ENCODE measurements at regions not wholly inside any gene's neighbourhood (a gene's known extent, or its start where the extent isn't known, plus 50 kb on each side); places are given as distances from the start of the nearest gene placed in this dataset.
"Not testable (repeated sequence)": the region's sequence is repeated elsewhere in the genome, so short reads cannot be mapped to it uniquely, and the experiment has no call there.

DNA sequence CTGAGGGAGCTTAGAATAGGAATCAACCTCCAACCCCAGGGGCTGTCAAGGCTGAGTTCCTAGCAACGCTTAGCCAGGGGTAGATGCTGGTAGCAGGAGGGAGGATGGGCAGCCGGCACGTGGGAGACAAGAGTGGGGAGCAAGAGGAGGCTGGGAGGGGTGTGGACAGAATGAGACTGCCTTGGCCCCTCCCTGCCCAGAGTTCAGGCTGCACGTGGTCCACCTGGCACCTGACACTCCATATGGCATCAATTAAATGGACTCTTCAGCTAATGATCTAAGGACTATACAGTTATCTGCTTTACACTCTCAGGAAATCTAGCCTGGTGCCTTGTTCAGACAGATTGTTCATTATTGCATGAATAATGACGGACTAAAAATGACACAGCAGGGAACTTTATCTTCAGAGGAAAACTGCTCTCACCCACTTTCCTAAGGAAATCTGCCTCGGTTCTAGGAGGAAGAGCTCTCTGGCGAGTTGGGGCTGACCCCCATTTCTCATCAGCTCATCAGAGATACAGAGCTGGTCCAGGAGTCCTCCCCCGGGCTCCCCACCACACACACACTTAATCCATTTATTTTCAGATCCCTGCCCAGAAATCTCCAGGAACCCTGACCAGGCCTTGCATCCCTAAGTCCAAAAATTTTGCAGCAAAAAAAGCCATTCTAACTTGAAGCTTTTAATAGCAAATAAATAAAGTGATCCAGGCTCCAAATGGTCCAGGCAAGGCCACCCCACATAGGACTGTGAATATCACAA, 102.1 kb upstream of the CDC42EP3 start:
- no peaks in the 10 kb centered on the region for H4K20me1 ChIP-seq (ENCODE audit: control insufficient read depth, extremely low read depth, insufficient read depth, low read length)
- H3K27me3 ChIP-seq (ENCODE audit: control insufficient read depth, insufficient read depth, low read length), result no peaks in the 10 kb centered on the region
- H3K9me3 ChIP-seq (ENCODE audit: control insufficient read depth, insufficient read depth, low read depth, low read length), result no peaks in the 10 kb centered on the region
- H3K27ac ChIP-seq (ENCODE audit: insufficient read depth, low read length), result no peak overlapping the region
- no peak for DNase-seq (ENCODE audit: low read depth in 2 of 2)
- no peak overlapping the region for H3K4me3 ChIP-seq (replicated peaks in 1 of 4; ENCODE audit: control extremely low read depth in 1 of 4, insufficient read depth in 1 of 4, low read depth in 3 of 4, low read length in 4 of 4)
- no peak overlapping the region for H2AFZ ChIP-seq (ENCODE audit: low read length)
- TF ChIP-seq, protein P1, sequence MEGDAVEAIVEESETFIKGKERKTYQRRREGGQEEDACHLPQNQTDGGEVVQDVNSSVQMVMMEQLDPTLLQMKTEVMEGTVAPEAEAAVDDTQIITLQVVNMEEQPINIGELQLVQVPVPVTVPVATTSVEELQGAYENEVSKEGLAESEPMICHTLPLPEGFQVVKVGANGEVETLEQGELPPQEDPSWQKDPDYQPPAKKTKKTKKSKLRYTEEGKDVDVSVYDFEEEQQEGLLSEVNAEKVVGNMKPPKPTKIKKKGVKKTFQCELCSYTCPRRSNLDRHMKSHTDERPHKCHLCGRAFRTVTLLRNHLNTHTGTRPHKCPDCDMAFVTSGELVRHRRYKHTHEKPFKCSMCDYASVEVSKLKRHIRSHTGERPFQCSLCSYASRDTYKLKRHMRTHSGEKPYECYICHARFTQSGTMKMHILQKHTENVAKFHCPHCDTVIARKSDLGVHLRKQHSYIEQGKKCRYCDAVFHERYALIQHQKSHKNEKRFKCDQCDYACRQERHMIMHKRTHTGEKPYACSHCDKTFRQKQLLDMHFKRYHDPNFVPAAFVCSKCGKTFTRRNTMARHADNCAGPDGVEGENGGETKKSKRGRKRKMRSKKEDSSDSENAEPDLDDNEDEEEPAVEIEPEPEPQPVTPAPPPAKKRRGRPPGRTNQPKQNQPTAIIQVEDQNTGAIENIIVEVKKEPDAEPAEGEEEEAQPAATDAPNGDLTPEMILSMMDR (conservative IDR thresholded peaks at IDR 0.05 in 1 of 2, IDR thresholded peaks at IDR 0.05 in 1 of 2; ENCODE audit: low read depth in 1 of 2, low read length in 2 of 2), result no peak
- no peak for TF ChIP-seq EZH2 (IDR thresholded peaks at IDR 0.05; ENCODE audit: low read length, missing control alignments)
- H3K4me2 ChIP-seq (ENCODE audit: extremely low read depth, insufficient read depth, low read length), result no peak overlapping the region
- no peaks in the 10 kb centered on the region for H3K79me2 ChIP-seq (ENCODE audit: control insufficient read depth, insufficient read depth, low read length)
- peaks cover 34% of the 10 kb centered on the region for H3K4me1 ChIP-seq (ENCODE audit: control insufficient read depth, extremely low read depth, insufficient read depth, low read length)
- no peak overlapping the region for H3K9ac ChIP-seq (ENCODE audit: insufficient read depth, low read length)
- H3K36me3 ChIP-seq (ENCODE audit: control insufficient read depth, insufficient read depth, low read length), result no peaks in the 10 kb centered on the region

DNA sequence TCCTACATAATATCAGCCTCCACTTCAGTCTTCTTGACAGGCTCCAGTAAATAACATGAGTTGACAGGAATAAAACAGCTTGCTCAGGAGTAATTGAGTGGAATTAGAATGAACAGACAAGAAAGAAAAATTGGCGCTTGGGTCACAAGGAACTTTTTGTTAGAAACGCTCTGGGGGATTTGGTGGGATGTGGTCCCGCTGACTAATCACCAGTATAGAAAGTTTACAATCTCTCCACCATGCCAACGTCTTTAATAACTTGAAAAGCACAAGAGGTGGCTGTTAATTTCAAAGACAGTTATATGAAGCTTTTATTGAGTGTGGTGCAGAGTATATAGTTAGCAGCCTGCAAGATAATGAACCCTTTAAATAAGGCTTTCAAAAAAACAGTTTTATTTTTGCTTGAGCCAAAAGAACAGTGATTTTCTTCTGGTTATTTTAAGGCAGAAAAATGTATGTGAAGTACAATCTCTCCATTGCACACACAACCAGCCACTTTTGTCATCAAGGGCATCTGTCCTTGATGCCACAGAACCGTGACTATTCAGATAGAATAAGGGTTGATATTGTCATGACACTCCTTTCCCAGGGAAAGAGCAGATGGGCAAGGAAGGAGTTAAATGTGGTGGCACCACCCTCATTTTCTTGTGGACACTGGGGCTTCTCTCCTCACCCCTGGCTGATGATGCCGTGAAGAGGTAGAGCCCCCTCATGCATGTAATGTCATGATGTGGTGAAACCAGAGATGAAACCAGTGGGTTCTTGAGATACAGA, 102.9 kb upstream of the CDC42EP3 start:
- not testable (repeated sequence) for H3K9me3 ChIP-seq (ENCODE audit: control insufficient read depth, insufficient read depth, low read depth, low read length)

DNA sequence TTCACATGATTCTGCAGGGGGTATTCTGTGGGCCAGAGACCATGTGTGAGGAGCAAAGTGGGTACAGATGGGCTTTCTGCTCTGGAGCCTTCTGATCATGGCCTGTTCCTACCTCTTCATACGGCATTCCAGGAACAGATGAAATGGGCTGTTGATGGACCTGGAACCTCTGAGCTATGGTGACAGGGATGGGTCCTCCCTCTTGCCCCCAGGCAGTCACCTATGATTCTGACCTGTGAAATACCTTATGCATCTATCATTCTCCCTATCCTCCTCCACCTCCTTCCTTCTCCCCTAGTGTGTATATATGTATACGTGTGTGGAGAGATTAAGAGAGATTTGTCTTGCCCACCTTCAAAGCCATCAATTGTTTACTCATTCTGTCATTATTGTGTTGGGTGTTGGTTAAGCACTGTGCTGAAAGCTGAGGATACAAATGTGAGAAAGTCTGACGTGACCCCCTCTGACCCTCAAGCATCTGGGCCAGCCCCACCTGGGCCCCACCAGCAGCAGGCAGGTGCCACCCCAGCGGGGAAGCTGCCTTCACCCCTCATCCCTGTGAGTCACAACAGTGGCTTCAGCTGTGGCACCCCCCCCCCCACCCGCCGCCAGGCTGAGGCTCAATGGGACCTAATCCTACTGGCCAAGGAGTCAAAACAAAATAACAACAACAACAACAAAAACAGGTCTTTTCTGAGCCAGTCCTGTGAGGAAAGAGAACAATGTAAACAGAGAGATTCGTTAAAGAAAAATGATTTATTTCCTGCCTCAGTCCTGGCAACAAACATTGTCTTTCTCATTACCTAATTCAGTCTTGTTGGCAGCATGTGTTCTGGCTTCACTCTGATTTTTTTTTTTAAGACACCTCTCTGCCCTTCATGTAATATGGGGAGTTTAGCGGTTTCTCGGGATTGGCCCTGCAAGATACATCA, 103.8 kb upstream of the CDC42EP3 start:
- H3K4me2 ChIP-seq (ENCODE audit: extremely low read depth, insufficient read depth, low read length), result no peak overlapping the region
- no peaks in the 10 kb centered on the region for H4K20me1 ChIP-seq (ENCODE audit: control insufficient read depth, extremely low read depth, insufficient read depth, low read length)
- H3K4me1 ChIP-seq (ENCODE audit: control insufficient read depth, extremely low read depth, insufficient read depth, low read length), result peaks cover 38% of the 10 kb centered on the region
- TF ChIP-seq, protein P1 (conservative IDR thresholded peaks at IDR 0.05 in 1 of 2, IDR thresholded peaks at IDR 0.05 in 1 of 2; ENCODE audit: low read depth in 1 of 2, low read length in 2 of 2), result no peak
- no peak for TF ChIP-seq EZH2 (IDR thresholded peaks at IDR 0.05; ENCODE audit: low read length, missing control alignments)
- H3K4me3 ChIP-seq (replicated peaks in 1 of 4; ENCODE audit: control extremely low read depth in 1 of 4, insufficient read depth in 1 of 4, low read depth in 3 of 4, low read length in 4 of 4), result no peak overlapping the region
- no peaks in the 10 kb centered on the region for H3K9me3 ChIP-seq (ENCODE audit: control insufficient read depth, insufficient read depth, low read depth, low read length)
- peak overlapping the region; percentile 63 for H3K27ac ChIP-seq (ENCODE audit: insufficient read depth, low read length)
- no peak overlapping the region for H3K9ac ChIP-seq (ENCODE audit: insufficient read depth, low read length)
- H3K27me3 ChIP-seq (ENCODE audit: control insufficient read depth, insufficient read depth, low read length), result no peaks in the 10 kb centered on the region
- DNase-seq (ENCODE audit: low read depth in 2 of 2), result peak in 1 of 2 donors; percentile 50
- H3K79me2 ChIP-seq (ENCODE audit: control insufficient read depth, insufficient read depth, low read length), result no peaks in the 10 kb centered on the region
- H2AFZ ChIP-seq (ENCODE audit: low read length), result no peak overlapping the region
- no peaks in the 10 kb centered on the region for H3K36me3 ChIP-seq (ENCODE audit: control insufficient read depth, insufficient read depth, low read length)

More for the DNA sequence above, 102.9 kb upstream of the CDC42EP3 start:
- H3K36me3 ChIP-seq (ENCODE audit: control insufficient read depth, insufficient read depth, low read length); H3K27ac ChIP-seq (ENCODE audit: insufficient read depth, low read length); H3K4me2 ChIP-seq (ENCODE audit: extremely low read depth, insufficient read depth, low read length); H4K20me1 ChIP-seq (ENCODE audit: control insufficient read depth, extremely low read depth, insufficient read depth, low read length); H3K79me2 ChIP-seq (ENCODE audit: control insufficient read depth, insufficient read depth, low read length); H3K4me3 ChIP-seq (replicated peaks in 1 of 4; ENCODE audit: control extremely low read depth in 1 of 4, insufficient read depth in 1 of 4, low read depth in 3 of 4, low read length in 4 of 4); H3K27me3 ChIP-seq (ENCODE audit: control insufficient read depth, insufficient read depth, low read length); H2AFZ ChIP-seq (ENCODE audit: low read length); DNase-seq (ENCODE audit: low read depth in 2 of 2); H3K9ac ChIP-seq (ENCODE audit: insufficient read depth, low read length): not testable (repeated sequence)
- peaks cover 32% of the 10 kb centered on the region for H3K4me1 ChIP-seq (ENCODE audit: control insufficient read depth, extremely low read depth, insufficient read depth, low read length)
